MM.1S (cell line): ENCODE measurements at regions not wholly inside any gene's neighbourhood (a gene's known extent, or its start where the extent isn't known, plus 50 kb on each side); places are given as distances from the start of the nearest gene placed in this dataset.

ENCODE experiments used
- DNase-seq: peaks from one replicate; pipeline ENCODE4 v3.0.0-alpha.2; 2015
- H2AFZ ChIP-seq: fragments of 300-600 bp; sonication (generic); 2 replicates; pipeline ENCODE4 v1.6.0; 2016; ENCODE audit warnings: antibody characterized with exemption, low read length
- H3F3A ChIP-seq: fragments of 300-600 bp; sonication (generic); 2 replicates; pipeline ENCODE4 v1.6.1; 2016; ENCODE audit warnings: mild to moderate bottlenecking, antibody characterized with exemption, low read length, moderate library complexity, mixed read lengths; ENCODE audit not compliant: insufficient read depth
- H3K27ac ChIP-seq: fragments of 300-600 bp; sonication (generic); 2 replicates; pipeline ENCODE4 v1.5.1; 2016; ENCODE audit warnings: mild to moderate bottlenecking, low read length
- H3K27me3 ChIP-seq: fragments of 300-600 bp; sonication (generic); replicated peaks from 2 replicates; pipeline ENCODE4 v1.6.0; 2016; ENCODE audit warnings: low read length; ENCODE audit not compliant: insufficient read depth
- H3K36me3 ChIP-seq: fragments of 300-600 bp; sonication (generic); replicated peaks from 2 replicates; pipeline ENCODE4 v1.6.1; 2016; ENCODE audit warnings: mild to moderate bottlenecking, low read length, mixed read lengths; ENCODE audit not compliant: insufficient read depth
- H3K4me1 ChIP-seq: fragments of 300-600 bp; sonication (generic); 2 replicates; pipeline ENCODE4 v1.6.1; 2016; ENCODE audit warnings: low read length, mixed read lengths
- H3K4me2 ChIP-seq: fragments of 300-600 bp; sonication (generic); 2 replicates; pipeline ENCODE4 v1.6.0; 2016; ENCODE audit warnings: low read depth, low read length
- H3K4me3 ChIP-seq: fragments of 300-600 bp; sonication (generic); 2 replicates; pipeline ENCODE4 v1.5.1; 2016; ENCODE audit warnings: low read length, mixed read lengths
- H3K79me2 ChIP-seq: fragments of 300-600 bp; sonication (generic); 2 replicates; pipeline ENCODE4 v1.6.1; 2016; ENCODE audit warnings: mixed run types, low read length, mixed read lengths
- H3K9ac ChIP-seq: fragments of 300-600 bp; sonication (generic); 2 replicates; pipeline ENCODE4 v1.6.1; 2016; ENCODE audit warnings: low read length, mixed read lengths
- H3K9me2 ChIP-seq: fragments of 300-600 bp; sonication (generic); replicated peaks from 2 replicates; pipeline ENCODE4 v1.6.1; 2016; ENCODE audit warnings: mild to moderate bottlenecking, low read length, mixed read lengths; ENCODE audit not compliant: insufficient read depth
- H3K9me3 ChIP-seq: fragments of 300-600 bp; sonication (generic); replicated peaks from 2 replicates; pipeline ENCODE4 v1.6.1; 2016; ENCODE audit warnings: mild to moderate bottlenecking, low read length, mixed read lengths; ENCODE audit not compliant: insufficient read depth
- H4K20me1 ChIP-seq: fragments of 300-600 bp; sonication (generic); 2 replicates; pipeline ENCODE4 v1.6.1; 2016; ENCODE audit warnings: mild to moderate bottlenecking, low read length, moderate library complexity, mixed read lengths; ENCODE audit not compliant: insufficient read depth
- CTCF ChIP-seq: fragments of 300-600 bp; sonication (generic); IDR thresholded peaks from 2 replicates; pipeline ENCODE4 v1.5.1; 2016; ENCODE audit warnings: antibody characterized with exemption, low read length, mixed read lengths
- EZH2 ChIP-seq: fragments of 300-600 bp; sonication (generic); optimal IDR thresholded peaks from 2 replicates; pipeline ENCODE3; 2017; ENCODE audit warnings: low read depth, mild to moderate bottlenecking, antibody characterized with exemption, low read length, mixed read lengths
- EZH2phosphoT487 ChIP-seq: fragments of 300-600 bp; sonication (generic); IDR thresholded peaks from 2 replicates; pipeline ENCODE4 v1.6.1; 2018; ENCODE audit warnings: antibody characterized with exemption, low read length

- H3F3A ChIP-seq, result no peaks in the 10 kb centered on the region
- no peak overlapping the region for H3K27ac ChIP-seq
- no peaks in the 10 kb centered on the region for H4K20me1 ChIP-seq
- H3K27me3 ChIP-seq, result no peaks in the 10 kb centered on the region
- no peak overlapping the region for H3K9ac ChIP-seq
- no peak for DNase-seq
- no peaks in the 10 kb centered on the region for H3K79me2 ChIP-seq
- no peaks in the 10 kb centered on the region for H3K9me3 ChIP-seq
- H3K9me2 ChIP-seq, result no peaks in the 10 kb centered on the region
- no peak for TF ChIP-seq EZH2
- no peak for TF ChIP-seq CTCF
- TF ChIP-seq EZH2phosphoT487, result no peak
- H3K4me2 ChIP-seq, result no peak overlapping the region
- no peak overlapping the region for H3K4me3 ChIP-seq
- H2AFZ ChIP-seq, result no peak overlapping the region
- no peaks in the 10 kb centered on the region for H3K36me3 ChIP-seq
- no peaks in the 10 kb centered on the region for H3K4me1 ChIP-seq
These were observed 989.9 kb downstream of the DCDC2C start for GRCh38 chr2:4693266-4693665.

- Histone ChIP-seq H3K9me3 (no peaks in the 10 kb centered on the region), H3K27ac (no peak overlapping the region), H3K4me2 (no peak overlapping the region), H3F3A (no peaks in the 10 kb centered on the region), H2AFZ (no peak overlapping the region), H4K20me1 (no peaks in the 10 kb centered on the region), H3K4me3 (no peak overlapping the region), H3K36me3 (no peaks in the 10 kb centered on the region), H3K4me1 (no peaks in the 10 kb centered on the region), H3K9ac (no peak overlapping the region), H3K27me3 (no peaks in the 10 kb centered on the region), H3K79me2 (no peaks in the 10 kb centered on the region), H3K9me2 (no peaks in the 10 kb centered on the region)
- DNase-seq, result no peak
- TF ChIP-seq EZH2 (no peak), EZH2phosphoT487 (no peak)
These were observed 992.0 kb downstream of the DCDC2C start for GRCh38 chr2:4695281-4695861.

- Histone ChIP-seq H3K4me1 (no peaks in the 10 kb centered on the region), H3K9me3 (no peaks in the 10 kb centered on the region; the same call in 1 of the 2 replicates), H3K36me3 (no peaks in the 10 kb centered on the region), H3K27me3 (no peaks in the 10 kb centered on the region), H2AFZ (no peak overlapping the region), H3K27ac (no peak overlapping the region), H3K4me2 (no peak overlapping the region), H4K20me1 (no peaks in the 10 kb centered on the region), H3K9me2 (no peaks in the 10 kb centered on the region), H3K79me2 (no peaks in the 10 kb centered on the region), H3K9ac (no peak overlapping the region), H3K4me3 (no peak overlapping the region), H3F3A (no peaks in the 10 kb centered on the region)
- no peak for DNase-seq
- TF ChIP-seq EZH2phosphoT487 (no peak), EZH2 (no peak), CTCF (no peak)
These were observed 977.1 kb upstream of the SOX11 start for GRCh38 chr2:4715065-4715464.

GRCh38 chr2:4718777-4719176, 973.4 kb upstream of the SOX11 start:
- H3K27ac ChIP-seq, result no peak overlapping the region
- no peaks in the 10 kb centered on the region for H3K9me2 ChIP-seq
- H3K4me3 ChIP-seq, result no peak overlapping the region
- no peaks in the 10 kb centered on the region for H3K36me3 ChIP-seq
- H3K79me2 ChIP-seq, result no peaks in the 10 kb centered on the region
- no peaks in the 10 kb centered on the region for H3K27me3 ChIP-seq
- H3K4me1 ChIP-seq, result no peaks in the 10 kb centered on the region
- DNase-seq, result no peak
- H3K9ac ChIP-seq, result no peak overlapping the region
- H3F3A ChIP-seq, result no peaks in the 10 kb centered on the region
- TF ChIP-seq EZH2phosphoT487 (no peak), EZH2 (no peak), CTCF (no peak)
- H4K20me1 ChIP-seq, result no peaks in the 10 kb centered on the region
- H2AFZ ChIP-seq, result no peak overlapping the region
- no peak overlapping the region for H3K4me2 ChIP-seq
- H3K9me3 ChIP-seq, result no peaks in the 10 kb centered on the region
